ENCODE measurements at regions not wholly inside any gene's neighbourhood (a gene's known extent, or its start where the extent isn't known, plus 50 kb on each side); places are given as distances from the start of the nearest gene placed in this dataset.

DNA sequence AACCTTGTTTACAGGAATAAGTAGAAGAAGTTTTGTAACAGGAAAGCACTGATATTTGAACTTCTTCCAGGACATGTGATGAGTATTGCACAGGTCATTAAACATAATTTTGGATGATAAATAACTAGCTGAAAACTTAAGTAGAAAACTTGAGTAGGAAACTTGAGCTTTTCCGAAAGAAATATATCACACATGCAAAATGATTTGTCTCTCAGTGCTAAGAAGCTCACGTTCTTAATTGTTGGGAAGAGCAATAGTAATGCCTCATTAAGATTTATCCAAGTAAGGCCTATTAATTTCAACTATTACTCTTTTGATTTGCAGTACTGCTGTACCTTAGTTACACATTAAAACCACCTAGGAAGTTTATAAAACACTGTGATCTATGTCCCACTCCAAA lies 1921.9 kb upstream of the LRRTM1 start:
- H3K4me3 ChIP-seq, result no peak overlapping the region
- DNase-seq (ENCODE audit: extremely low read depth in 1 of 4, low spot score in 3 of 4) (no peak), ATAC-seq (no peak), FAIRE-seq (no peak)
- H3K9ac ChIP-seq (ENCODE audit: insufficient read depth in 1 of 2, low read depth in 2 of 2, low read length in 2 of 2), result no peak overlapping the region
- no peaks in the 10 kb centered on the region for H3K4me1 ChIP-seq (replicated peaks in 1 of 2; ENCODE audit: control insufficient read depth in 2 of 2, insufficient read depth in 2 of 2, low read length in 2 of 2)
- ChIA-PET POLR2A (no interaction called here), CTCF (ENCODE audit: low intra/inter-chr PET ratio) (no interaction called here)
- TF ChIP-seq NONO (IDR thresholded peaks at IDR 0.05; ENCODE audit: low read depth in 2 of 2, low read length in 1 of 2) (no peak), PHF8 (IDR thresholded peaks at IDR 0.05; ENCODE audit: borderline replicate concordance, low read length) (no peak), SMARCA4 (IDR thresholded peaks at IDR 0.05) (no peak), ZBTB43 (CRISPR knock-in tag; IDR thresholded peaks at IDR 0.05) (no peak), IFI16 (CRISPR knock-in tag; IDR thresholded peaks at IDR 0.05) (no peak)
- H4K20me1 ChIP-seq (replicated peaks; ENCODE audit: control insufficient read depth, insufficient read depth, low read length), result no peaks in the 10 kb centered on the region
- H3K4me2 ChIP-seq (ENCODE audit: insufficient read depth, low read length), result no peak overlapping the region
- in situ Hi-C loops (cut with MboI) (no loop called here), intact Hi-C loops (cut with micrococcal nuclease) (no loop called here)
- no peak overlapping the region for H3K27ac ChIP-seq (ENCODE audit: extremely low read depth, low read depth, low read length)
- no peaks in the 10 kb centered on the region for H3K79me2 ChIP-seq (ENCODE audit: control insufficient read depth, insufficient read depth, low read length)
- no peaks in the 10 kb centered on the region for H3K9me1 ChIP-seq (ENCODE audit: control insufficient read depth, insufficient read depth, low read length)
- no peak overlapping the region for H2AFZ ChIP-seq (ENCODE audit: low read depth, low read length)
- H3K9me3 ChIP-seq (replicated peaks; ENCODE audit: control insufficient read depth, insufficient read depth, low read depth, low read length), result no peaks in the 10 kb centered on the region
- 0% methylated on average over 2 of the region's 2 CpGs for WGBS (ENCODE audit: insufficient coverage, low coverage, missing lambda C conversion rate)
- no TSS peak for BruUV-seq (replicated peaks)
- H3K27me3 ChIP-seq (ENCODE audit: control insufficient read depth in 2 of 2, insufficient read depth in 2 of 2, low read length in 2 of 2), result no peaks in the 10 kb centered on the region
- no peaks in the 10 kb centered on the region for H3K36me3 ChIP-seq (ENCODE audit: control insufficient read depth, insufficient read depth, low read length)
